CD14-positive monocyte (primary cell): ENCODE measurements at regions not wholly inside any gene's neighbourhood (a gene's known extent, or its start where the extent isn't known, plus 50 kb on each side); places are given as distances from the start of the nearest gene placed in this dataset.

Experiments used
- DNase-seq, 3 donors: peaks; one replicate each; pipeline ENCODE4 v3.0.0-alpha.2; 2011 to 2022
- H2AFZ ChIP-seq: 2 replicates; pipeline ENCODE4 v1.6.0; 2012; ENCODE audit warnings: mild to moderate bottlenecking, low read depth, low read length, inconsistent platforms; ENCODE audit not compliant: insufficient read depth, poor library complexity, severe bottlenecking
- H3K27ac ChIP-seq, 2 donors: 1 replicate in 1 of 2; 2 replicates in 1 of 2; pipeline ENCODE4 v1.5.1; 2012 to 2013; ENCODE audit warnings: low read length in 2 of 2, control low read depth in 1 of 2, inconsistent platforms in 1 of 2, low read depth in 1 of 2, mild to moderate bottlenecking in 1 of 2
- H3K27me3 ChIP-seq, 2 donors: one replicate each; pipeline versions ENCODE4 v1.6.0 to v1.6.1; 2011 to 2013; ENCODE audit warnings: low read length in 2 of 2; ENCODE audit not compliant: control insufficient read depth in 2 of 2, insufficient read depth in 2 of 2
- H3K36me3 ChIP-seq, 2 donors: replicated peaks in 1 of 2; 1 replicate in 1 of 2; 2 replicates in 1 of 2; pipeline versions ENCODE4 v1.5.1 to v1.6.1; 2012 to 2013; ENCODE audit warnings: low read length in 2 of 2, control low read depth in 1 of 2, inconsistent platforms in 1 of 2, mild to moderate bottlenecking in 1 of 2; ENCODE audit not compliant: insufficient read depth in 2 of 2, control insufficient read depth in 1 of 2
- H3K4me1 ChIP-seq, 2 donors: 1 replicate in 1 of 2; 2 replicates in 1 of 2; pipeline versions ENCODE4 v1.5.1 to v1.6.1; 2012 to 2013; ENCODE audit warnings: low read length in 2 of 2, control low read depth in 1 of 2, inconsistent platforms in 1 of 2, mild to moderate bottlenecking in 1 of 2, moderate library complexity in 1 of 2; ENCODE audit not compliant: insufficient read depth in 2 of 2, control insufficient read depth in 1 of 2
- H3K4me2 ChIP-seq: replicated peaks from 2 replicates; pipeline ENCODE3; 2012; ENCODE audit warnings: low read length, moderate library complexity, mild to moderate bottlenecking; ENCODE audit not compliant: poor library complexity, severe bottlenecking; ENCODE audit errors: extremely low read depth
- H3K4me3 ChIP-seq, 3 experiments: fragments of 200-600 bp in 1 of 3; sonication (generic) in 1 of 3; replicated peaks in 1 of 3; 1 replicate in 2 of 3; 2 replicates in 1 of 3; pipeline ENCODE4 v1.5.1; 2011 to 2013; ENCODE audit warnings: low read length in 3 of 3, mild to moderate bottlenecking in 3 of 3, control low read depth in 2 of 3, low read depth in 2 of 3, inconsistent platforms in 1 of 3, moderate library complexity in 1 of 3
- H3K79me2 ChIP-seq: 2 replicates; pipeline ENCODE4 v1.6.0; 2012; ENCODE audit warnings: mild to moderate bottlenecking, control low read depth, inconsistent platforms, low read length, moderate library complexity; ENCODE audit not compliant: insufficient read depth
- H3K9ac ChIP-seq: 2 replicates; pipeline ENCODE4 v1.6.0; 2017; ENCODE audit warnings: low read length, mild to moderate bottlenecking; ENCODE audit not compliant: insufficient read depth, poor library complexity, severe bottlenecking
- H3K9me3 ChIP-seq, 2 donors: replicated peaks in 1 of 2; 1 replicate in 1 of 2; 2 replicates in 1 of 2; pipeline versions ENCODE4 v1.5.1 to v1.6.1; 2012 to 2013; ENCODE audit warnings: low read length in 2 of 2, control low read depth in 1 of 2; ENCODE audit not compliant: control insufficient read depth in 1 of 2, insufficient read depth in 1 of 2
- H4K20me1 ChIP-seq: 2 replicates; pipeline ENCODE4 v1.6.0; 2012; ENCODE audit warnings: mild to moderate bottlenecking, low read length, control low read depth, moderate library complexity; ENCODE audit not compliant: insufficient read depth
- H3K27ac Mint-ChIP-seq, 7 donors: one replicate each; pipeline ENCODE4 v1.8.0; 2020; ENCODE audit warnings: mild to moderate bottlenecking in 7 of 7, mixed read lengths in 7 of 7, moderate library complexity in 6 of 7, inconsistent platforms in 2 of 7
- H3K27me3 Mint-ChIP-seq, 3 donors: one replicate each; pipeline ENCODE4 v1.8.0; 2021 to 2022; ENCODE audit warnings: low read depth in 3 of 3, mild to moderate bottlenecking in 3 of 3, mixed read lengths in 3 of 3, moderate library complexity in 3 of 3, inconsistent platforms in 1 of 3
- H3K36me3 Mint-ChIP-seq, 2 donors: one replicate each; pipeline ENCODE4 v1.8.0; 2020; ENCODE audit warnings: mixed read lengths in 2 of 2, inconsistent platforms in 1 of 2, mild to moderate bottlenecking in 1 of 2
- H3K4me1 Mint-ChIP-seq: one replicate; pipeline ENCODE4 v1.8.0; 2020; ENCODE audit warnings: mild to moderate bottlenecking, mixed read lengths
- H3K4me3 Mint-ChIP-seq, 2 donors: one replicate each; pipeline ENCODE4 v1.8.0; 2020; ENCODE audit warnings: mild to moderate bottlenecking in 2 of 2, mixed read lengths in 2 of 2, moderate library complexity in 1 of 2
- H3K9me3 Mint-ChIP-seq, 7 donors: one replicate each; pipeline ENCODE4 v1.8.0; 2020 to 2022; ENCODE audit warnings: mixed read lengths in 7 of 7, mild to moderate bottlenecking in 6 of 7, moderate library complexity in 6 of 7, inconsistent platforms in 2 of 7
- CTCF ChIP-seq: fragments of 200-600 bp; IDR thresholded peaks from one replicate; pipeline ENCODE4 v1.8.0; 2022; ENCODE audit warnings: antibody characterized with exemption, mild to moderate bottlenecking
- WGBS: methylation state at CpG from one replicate; pipeline ENCODE4 v1.1.5; 2013; ENCODE audit warnings: missing lambda C conversion rate; ENCODE audit not compliant: insufficient coverage; 5-methylcytosine and 5-hydroxymethylcytosine counted together
- intact Hi-C, 2 donors: fragments of 100-400 bp; cut with micrococcal nuclease; formaldehyde crosslinking; loops; one replicate each; pipeline versions ENCODE4 v1.15.0 to v1.15.1; 2023

- Histone ChIP-seq H3K27ac (no peak overlapping the region), H3K4me2 (no peak overlapping the region), H3K4me3 (no peak overlapping the region), H3K9ac (no peak overlapping the region), H3K4me1 (no peaks in the 10 kb centered on the region), H3K27me3 (no peaks in the 10 kb centered on the region), H2AFZ (no peak overlapping the region), H3K9me3 (peaks cover 9 to 16% of the 10 kb centered on the region in 2 donors), H4K20me1 (no peaks in the 10 kb centered on the region), H3K36me3 (no peaks in the 10 kb centered on the region), H3K79me2 (no peaks in the 10 kb centered on the region)
- Mint-ChIP-seq H3K9me3 (peaks cover 11 to 24% (median 13%) of the 10 kb centered on the region in 7 donors), H3K4me1 (no peaks in the 10 kb centered on the region), H3K27ac (no peak overlapping the region), H3K36me3 (no peaks in the 10 kb centered on the region), H3K4me3 (no peak overlapping the region), H3K27me3 (no peaks in the 10 kb centered on the region)
- WGBS, result no CpG with 5 or more reads among the region's 3 CpGs
- intact Hi-C loops, result no loop called here
- no peak for DNase-seq
- TF ChIP-seq CTCF, result no peak
Observed at GRCh38 chr4:79666875-79667274, 258.8 kb upstream of the GK2 start.

GRCh38 chr4:79666112-79666511 is 258.1 kb upstream of the GK2 start:
- H3K79me2 ChIP-seq, result no peaks in the 10 kb centered on the region
- Mint-ChIP-seq H3K9me3 (peaks cover 12 to 21% (median 15%) of the 10 kb centered on the region in 7 donors), H3K4me3 (no peak overlapping the region), H3K27me3 (no peaks in the 10 kb centered on the region), H3K36me3 (no peaks in the 10 kb centered on the region), H3K27ac (no peak overlapping the region), H3K4me1 (no peaks in the 10 kb centered on the region)
- H3K4me1 ChIP-seq, result no peaks in the 10 kb centered on the region
- no peak overlapping the region for H3K4me2 ChIP-seq
- no peak for TF ChIP-seq CTCF
- no peak for DNase-seq
- H3K9ac ChIP-seq, result no peak overlapping the region
- peaks cover 9 to 16% of the 10 kb centered on the region in 2 donors for H3K9me3 ChIP-seq
- H3K36me3 ChIP-seq, result no peaks in the 10 kb centered on the region
- intact Hi-C loops, result no loop called here
- no peak overlapping the region for H3K4me3 ChIP-seq
- no CpG with 5 or more reads among the region's 1 CpG for WGBS
- no peaks in the 10 kb centered on the region for H3K27me3 ChIP-seq
- no peaks in the 10 kb centered on the region for H4K20me1 ChIP-seq
- H2AFZ ChIP-seq, result no peak overlapping the region
- H3K27ac ChIP-seq, result no peak overlapping the region
